Neural cell (in vitro differentiated cells): ENCODE measurements at regions not wholly inside any gene's neighbourhood (a gene's known extent, or its start where the extent isn't known, plus 50 kb on each side); places are given as distances from the start of the nearest gene placed in this dataset.

ENCODE experiments used
- H2AFZ ChIP-seq: fragments of 200-600, 300-800 bp; sonication (generic), shearing (Covaris generic); 2 replicates; pipeline ENCODE4 v1.6.0; 2014; ENCODE audit warnings: low read depth, mild to moderate bottlenecking, antibody characterized with exemption, low read length, moderate library complexity
- H3F3A ChIP-seq: fragments of 200-600 bp; shearing (Covaris generic); 2 replicates; pipeline ENCODE4 v1.6.1; 2016; ENCODE audit warnings: mild to moderate bottlenecking, moderate library complexity, mixed read lengths, antibody characterized with exemption, low read length; ENCODE audit not compliant: insufficient read depth, poor library complexity, severe bottlenecking
- H3K27ac ChIP-seq: fragments of 200-600, 300-800 bp; sonication (generic), shearing (Covaris generic); 2 replicates; pipeline ENCODE4 v1.5.1; 2014; ENCODE audit warnings: mild to moderate bottlenecking, low read length, moderate library complexity
- H3K27me3 ChIP-seq: fragments of 300-800, 200-600 bp; sonication (generic), shearing (Covaris generic); 2 replicates; pipeline ENCODE4 v1.6.0; 2014; ENCODE audit warnings: mild to moderate bottlenecking, low read depth, low read length, moderate library complexity; ENCODE audit not compliant: insufficient read depth
- H3K36me3 ChIP-seq: fragments of 300-800, 200-600 bp; sonication (generic), shearing (Covaris generic); 2 replicates; pipeline ENCODE4 v1.5.1; 2014; ENCODE audit warnings: mild to moderate bottlenecking, antibody characterized with exemption, low read length, moderate library complexity; ENCODE audit not compliant: insufficient read depth
- H3K4me2 ChIP-seq: fragments of 300-800, 200-600 bp; sonication (generic), shearing (Covaris generic); 2 replicates; pipeline ENCODE4 v1.6.0; 2014; ENCODE audit warnings: mild to moderate bottlenecking, low read length
- H3K4me3 ChIP-seq: fragments of 300-800, 200-600 bp; sonication (generic), shearing (Covaris generic); 2 replicates; pipeline ENCODE4 v1.5.1; 2014; ENCODE audit warnings: mild to moderate bottlenecking, low read length, moderate library complexity
- H3K79me2 ChIP-seq: fragments of 200-600 bp; shearing (Covaris generic); replicated peaks from 2 replicates; pipeline ENCODE4 v1.6.0; 2014; ENCODE audit warnings: mild to moderate bottlenecking, low read length, moderate library complexity; ENCODE audit not compliant: insufficient read depth
- H3K9ac ChIP-seq: fragments of 300-800, 200-600 bp; sonication (generic), shearing (Covaris generic); 2 replicates; pipeline ENCODE4 v1.6.1; 2016; ENCODE audit warnings: mild to moderate bottlenecking, low read length, mixed read lengths
- H3K9me2 ChIP-seq: fragments of 200-600 bp; shearing (Covaris generic); 2 replicates; pipeline ENCODE4 v1.6.1; 2016; ENCODE audit warnings: mild to moderate bottlenecking, low read length, mixed read lengths; ENCODE audit not compliant: insufficient read depth
- H3K9me3 ChIP-seq: fragments of 200-600, 300-800 bp; sonication (generic), shearing (Covaris generic); 2 replicates; pipeline ENCODE4 v1.6.1; 2016; ENCODE audit warnings: mild to moderate bottlenecking, mixed run types, low read length, moderate library complexity, mixed read lengths
- H4K20me1 ChIP-seq: fragments of 200-600 bp; shearing (Covaris generic); 2 replicates; pipeline ENCODE4 v1.6.1; 2016; ENCODE audit warnings: mild to moderate bottlenecking, mixed run types; ENCODE audit not compliant: insufficient read depth
- CTCF ChIP-seq: fragments of 450-650 bp; IDR thresholded peaks from 2 replicates; pipeline ENCODE4 v1.5.1; 2014; ENCODE audit warnings: antibody characterized with exemption, mild to moderate bottlenecking, moderate library complexity; ENCODE audit not compliant: poor library complexity, severe bottlenecking
- EP300 ChIP-seq: fragments of 450-650 bp; conservative IDR thresholded peaks from 2 replicates; pipeline ENCODE4 v1.6.1; 2014; ENCODE audit warnings: antibody characterized with exemption, mild to moderate bottlenecking, moderate library complexity; ENCODE audit not compliant: poor library complexity, severe bottlenecking
- EZH2 ChIP-seq: fragments of 200-600, 300-800 bp; shearing (Covaris generic), sonication (generic); IDR thresholded peaks from 2 replicates; pipeline ENCODE4 v1.6.1; 2014; ENCODE audit warnings: antibody characterized with exemption, low read length, borderline replicate concordance, mild to moderate bottlenecking; ENCODE audit not compliant: insufficient read depth, poor library complexity, severe bottlenecking
- MXI1 ChIP-seq: fragments of 450-650 bp; conservative IDR thresholded peaks from 2 replicates; pipeline ENCODE4 v1.6.1; 2014; ENCODE audit warnings: antibody characterized with exemption, mild to moderate bottlenecking; ENCODE audit not compliant: poor library complexity, severe bottlenecking
- POLR2AphosphoS5 ChIP-seq: IDR thresholded peaks from 2 replicates; pipeline ENCODE4 v1.6.1; 2012
- RAD21 ChIP-seq: fragments of 450-650 bp; conservative IDR thresholded peaks from 2 replicates; pipeline ENCODE4 v1.6.1; 2014; ENCODE audit warnings: antibody characterized with exemption, mild to moderate bottlenecking, moderate library complexity
- REST ChIP-seq: IDR thresholded peaks from 2 replicates; pipeline ENCODE4 v1.6.1; 2012; ENCODE audit warnings: borderline replicate concordance
- SMC3 ChIP-seq: fragments of 450-650 bp; conservative IDR thresholded peaks from 2 replicates; pipeline ENCODE4 v1.6.1; 2014; ENCODE audit warnings: antibody characterized with exemption, mild to moderate bottlenecking, moderate library complexity; ENCODE audit not compliant: poor library complexity
- TAF1 ChIP-seq: IDR thresholded peaks from 2 replicates; pipeline ENCODE4 v1.6.1; 2012; ENCODE audit warnings: low read depth

GRCh38 chr5:173670130-173670651 is 53.7 kb upstream of the BOD1 start:
- Histone ChIP-seq H3K9ac (peak overlapping the region; percentile 29), H4K20me1 (no peaks in the 10 kb centered on the region), H3K27me3 (no peaks in the 10 kb centered on the region), H3K4me2 (no peak overlapping the region), H3K4me3 (peak overlapping the region; percentile 12), H3F3A (no peaks in the 10 kb centered on the region), H2AFZ (no peak overlapping the region), H3K79me2 (no peaks in the 10 kb centered on the region), H3K9me2 (no peaks in the 10 kb centered on the region), H3K9me3 (no peaks in the 10 kb centered on the region), H3K27ac (peak overlapping the region; percentile 72), H3K36me3 (no peaks in the 10 kb centered on the region)
- TF ChIP-seq EP300 = no peak
- no peak for TF ChIP-seq TAF1
- no peak for TF ChIP-seq EZH2
- TF ChIP-seq CTCF = no peak
- peak; percentile 8 for TF ChIP-seq POLR2AphosphoS5
- TF ChIP-seq REST = no peak
- TF ChIP-seq RAD21 = peak; percentile 38
- no peak for TF ChIP-seq MXI1
- TF ChIP-seq SMC3 = peak; percentile 47

GRCh38 chr5:173670791-173671120 is 54.3 kb upstream of the BOD1 start:
- no peaks in the 10 kb centered on the region for H3K9me2 ChIP-seq
- no peak overlapping the region for H3K4me3 ChIP-seq
- no peaks in the 10 kb centered on the region for H3K9me3 ChIP-seq
- H3K79me2 ChIP-seq = no peaks in the 10 kb centered on the region
- no peaks in the 10 kb centered on the region for H4K20me1 ChIP-seq
- peak overlapping the region; percentile 29 for H3K9ac ChIP-seq
- no peak for TF ChIP-seq MXI1
- TF ChIP-seq SMC3 = no peak
- TF ChIP-seq RAD21 = no peak
- TF ChIP-seq TAF1 = no peak
- no peak for TF ChIP-seq EZH2
- TF ChIP-seq REST = no peak
- no peak for TF ChIP-seq EP300
- TF ChIP-seq POLR2AphosphoS5 = no peak
- no peak for TF ChIP-seq CTCF
- H3K4me2 ChIP-seq = no peak overlapping the region
- H2AFZ ChIP-seq = no peak overlapping the region
- no peaks in the 10 kb centered on the region for H3F3A ChIP-seq
- H3K27me3 ChIP-seq = no peaks in the 10 kb centered on the region
- H3K27ac ChIP-seq = peak overlapping the region; percentile 72
- H3K36me3 ChIP-seq = no peaks in the 10 kb centered on the region
